Thyroid gland (tissue), 4 donors: ENCODE measurements at regions not wholly inside any gene's neighbourhood (a gene's known extent, or its start where the extent isn't known, plus 50 kb on each side); places are given as distances from the start of the nearest gene placed in this dataset.

Experiments
- DNase-seq, 2 donors: peaks; one replicate each; pipeline ENCODE4 v3.0.0-alpha.2; 2019
- H3K27ac ChIP-seq, 3 donors: fragments of 200-600 bp; sonication (generic); 1 replicate in 2 of 3; 2 replicates in 1 of 3; pipeline ENCODE4 v1.5.1; 2016 to 2019; ENCODE audit warnings: mild to moderate bottlenecking in 1 of 3, moderate library complexity in 1 of 3
- H3K27me3 ChIP-seq: fragments of 200-600 bp; sonication (generic); one replicate; pipeline ENCODE4 v1.5.1; 2019
- H3K36me3 ChIP-seq, 2 donors: fragments of 200-600 bp; sonication (generic); one replicate each; pipeline ENCODE4 v1.5.1; 2016 to 2019
- H3K4me1 ChIP-seq, 2 donors: fragments of 200-600 bp; sonication (generic); one replicate each; pipeline ENCODE4 v1.5.1; 2017 to 2019
- H3K4me3 ChIP-seq, 3 donors: fragments of 200-600 bp; sonication (generic); replicated peaks in 1 of 3; 1 replicate in 2 of 3; 2 replicates in 1 of 3; pipeline ENCODE4 v1.5.1; 2016; ENCODE audit warnings: mild to moderate bottlenecking in 1 of 3
- H3K9me3 ChIP-seq: fragments of 200-600 bp; sonication (generic); one replicate; pipeline ENCODE4 v1.5.1; 2017
- POLR2A ChIP-seq, 2 donors: fragments of 450-650 bp; IDR thresholded peaks; one replicate each; pipeline ENCODE4 v1.6.1; 2017; ENCODE audit warnings: antibody characterized with exemption in 2 of 2, mild to moderate bottlenecking in 2 of 2, moderate library complexity in 1 of 2
- WGBS, 2 donors: methylation state at CpG; one replicate each; pipeline ENCODE4 v1.1.5; 2017; 5-methylcytosine and 5-hydroxymethylcytosine counted together
- intact Hi-C: fragments of 100-400 bp; cut with DNase I; formaldehyde crosslinking; loops from one replicate; pipeline ENCODE4 v1.15.1; 2023
- TF ChIP-seq, protein P1 (sequence below), 6 experiments: fragments of 200-600 bp in 3 of 6; fragments of 450-650 bp in 3 of 6; sonication (generic) in 3 of 6; IDR thresholded peaks; one replicate each; pipeline ENCODE4 v1.5.1; 2016 to 2019; ENCODE audit warnings: antibody characterized with exemption in 6 of 6, mild to moderate bottlenecking in 2 of 6, inconsistent platforms in 1 of 6, moderate library complexity in 1 of 6

DNA sequence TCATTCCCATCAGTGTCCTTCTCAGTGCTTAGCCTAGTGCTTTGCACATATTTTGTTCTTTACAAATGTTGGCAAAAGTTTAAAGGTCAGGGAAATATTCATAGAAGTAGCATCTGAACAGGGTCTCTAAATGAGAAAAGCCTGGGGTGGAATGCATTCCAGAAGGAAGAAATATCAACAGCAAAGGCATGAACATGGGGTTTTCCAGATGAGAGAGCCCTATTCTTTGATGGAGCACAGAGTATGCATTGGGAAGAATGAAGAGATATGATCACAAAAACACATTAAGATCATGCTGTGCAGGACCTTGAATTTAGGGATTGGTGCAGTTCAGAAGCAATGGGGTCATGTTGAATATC is 140.2 kb downstream of the SNX19 start:
- no peaks in the 10 kb centered on the region for H3K27me3 ChIP-seq
- intact Hi-C loops, result no loop called here
- H3K27ac ChIP-seq, result no peak overlapping the region
- H3K4me3 ChIP-seq, result no peak overlapping the region
- no peak for TF ChIP-seq POLR2A (IDR thresholded peaks at IDR 0.05)
- TF ChIP-seq, protein P1, sequence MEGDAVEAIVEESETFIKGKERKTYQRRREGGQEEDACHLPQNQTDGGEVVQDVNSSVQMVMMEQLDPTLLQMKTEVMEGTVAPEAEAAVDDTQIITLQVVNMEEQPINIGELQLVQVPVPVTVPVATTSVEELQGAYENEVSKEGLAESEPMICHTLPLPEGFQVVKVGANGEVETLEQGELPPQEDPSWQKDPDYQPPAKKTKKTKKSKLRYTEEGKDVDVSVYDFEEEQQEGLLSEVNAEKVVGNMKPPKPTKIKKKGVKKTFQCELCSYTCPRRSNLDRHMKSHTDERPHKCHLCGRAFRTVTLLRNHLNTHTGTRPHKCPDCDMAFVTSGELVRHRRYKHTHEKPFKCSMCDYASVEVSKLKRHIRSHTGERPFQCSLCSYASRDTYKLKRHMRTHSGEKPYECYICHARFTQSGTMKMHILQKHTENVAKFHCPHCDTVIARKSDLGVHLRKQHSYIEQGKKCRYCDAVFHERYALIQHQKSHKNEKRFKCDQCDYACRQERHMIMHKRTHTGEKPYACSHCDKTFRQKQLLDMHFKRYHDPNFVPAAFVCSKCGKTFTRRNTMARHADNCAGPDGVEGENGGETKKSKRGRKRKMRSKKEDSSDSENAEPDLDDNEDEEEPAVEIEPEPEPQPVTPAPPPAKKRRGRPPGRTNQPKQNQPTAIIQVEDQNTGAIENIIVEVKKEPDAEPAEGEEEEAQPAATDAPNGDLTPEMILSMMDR (IDR thresholded peaks at IDR 0.05), result no peak
- DNase-seq, result no peak
- no peaks in the 10 kb centered on the region for H3K9me3 ChIP-seq
- H3K36me3 ChIP-seq, result no peaks in the 10 kb centered on the region
- peaks cover 4 to 7% of the 10 kb centered on the region in 2 donors for H3K4me1 ChIP-seq

DNA sequence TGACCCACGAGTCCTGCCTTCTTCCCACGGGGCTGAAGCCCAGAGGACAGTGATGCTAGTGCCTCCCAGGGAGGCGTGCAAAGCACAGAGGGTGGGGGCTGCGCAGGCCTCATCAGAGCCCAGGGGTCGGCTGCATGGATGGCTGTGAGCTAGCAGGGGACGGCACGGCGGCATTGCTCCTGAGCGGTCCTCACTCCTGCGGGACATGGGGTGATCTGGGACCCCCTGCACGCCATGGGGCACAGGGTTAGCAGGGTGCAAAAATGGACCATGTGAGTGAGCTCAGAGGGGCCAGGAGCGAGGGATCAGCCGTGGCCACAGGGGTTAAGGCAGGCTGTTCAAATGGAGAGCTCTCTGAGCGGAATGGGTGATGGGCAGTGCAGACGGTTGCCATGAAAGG is 138.3 kb downstream of the SNX19 start:
- Histone ChIP-seq H3K4me1 (peaks cover 4 to 18% of the 10 kb centered on the region in 2 donors), H3K27me3 (no peaks in the 10 kb centered on the region), H3K36me3 (no peaks in the 10 kb centered on the region), H3K4me3 (no peak overlapping the region), H3K27ac (no peak overlapping the region), H3K9me3 (no peaks in the 10 kb centered on the region)
- TF ChIP-seq, protein P1 (IDR thresholded peaks at IDR 0.05), result no peak
- TF ChIP-seq POLR2A (IDR thresholded peaks at IDR 0.05), result no peak
- DNase-seq, result no peak
- WGBS, 2 donors, result 92 to 96% methylated on average over 15 of the region's 15 CpGs
- intact Hi-C loops, result no loop called here

DNA sequence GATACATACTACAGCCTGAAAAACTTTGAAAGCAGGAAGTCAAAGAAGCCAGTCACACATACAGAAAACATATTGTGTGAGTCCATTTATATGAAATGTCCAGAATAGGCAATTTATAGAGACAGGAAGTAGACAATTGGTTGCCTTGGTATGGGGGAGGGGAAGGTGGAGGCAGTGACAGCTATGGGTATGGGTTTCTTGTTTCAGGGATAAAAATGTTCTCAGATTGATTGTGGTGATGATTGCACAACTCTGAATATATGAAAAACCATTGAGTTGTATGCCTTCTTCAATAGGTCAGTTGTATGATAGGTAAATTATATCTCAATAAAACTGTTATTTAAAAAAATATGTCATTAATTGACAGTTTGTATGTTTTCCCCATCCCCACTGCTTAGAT is 137.6 kb downstream of the SNX19 start:
- Histone ChIP-seq H3K27me3 (no peaks in the 10 kb centered on the region), H3K36me3 (no peaks in the 10 kb centered on the region), H3K4me3 (no peak overlapping the region), H3K9me3 (no peaks in the 10 kb centered on the region), H3K4me1 (peaks cover 4 to 23% of the 10 kb centered on the region in 2 donors), H3K27ac (no peak overlapping the region)
- TF ChIP-seq, protein P1 (IDR thresholded peaks at IDR 0.05), result no peak
- TF ChIP-seq POLR2A (IDR thresholded peaks at IDR 0.05), result no peak
- DNase-seq, result no peak
- intact Hi-C loops, result no loop called here

DNA sequence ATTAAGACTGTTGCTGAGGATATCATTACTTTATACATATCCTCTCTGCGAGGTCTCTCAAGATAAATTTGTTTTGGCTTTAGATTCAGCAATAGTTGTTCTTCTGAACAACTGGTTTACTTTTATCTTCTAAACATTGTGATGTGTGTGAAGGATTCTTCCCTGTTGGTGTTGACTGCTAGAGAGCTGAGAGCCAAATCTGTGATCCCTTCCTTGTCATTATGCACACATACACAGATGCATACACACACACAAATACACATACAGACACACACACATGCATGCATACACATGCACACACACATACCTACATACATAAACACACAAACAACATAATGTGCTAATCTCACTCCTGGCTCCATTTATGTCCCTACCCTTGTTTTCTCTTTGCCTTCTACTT is 137.0 kb downstream of the SNX19 start:
- H3K4me1 ChIP-seq, result peaks cover 4 to 23% of the 10 kb centered on the region in 2 donors
- H3K27ac ChIP-seq, result no peak overlapping the region
- no peaks in the 10 kb centered on the region for H3K9me3 ChIP-seq
- no peaks in the 10 kb centered on the region for H3K27me3 ChIP-seq
- no peak for DNase-seq
- no peak overlapping the region for H3K4me3 ChIP-seq
- TF ChIP-seq, protein P1 (IDR thresholded peaks at IDR 0.05), result no peak
- no peak for TF ChIP-seq POLR2A (IDR thresholded peaks at IDR 0.05)
- no peaks in the 10 kb centered on the region for H3K36me3 ChIP-seq
- intact Hi-C loops, result no loop called here
- 94 to 100% methylated on average over 1 of the region's 1 CpG for WGBS, 2 donors

DNA sequence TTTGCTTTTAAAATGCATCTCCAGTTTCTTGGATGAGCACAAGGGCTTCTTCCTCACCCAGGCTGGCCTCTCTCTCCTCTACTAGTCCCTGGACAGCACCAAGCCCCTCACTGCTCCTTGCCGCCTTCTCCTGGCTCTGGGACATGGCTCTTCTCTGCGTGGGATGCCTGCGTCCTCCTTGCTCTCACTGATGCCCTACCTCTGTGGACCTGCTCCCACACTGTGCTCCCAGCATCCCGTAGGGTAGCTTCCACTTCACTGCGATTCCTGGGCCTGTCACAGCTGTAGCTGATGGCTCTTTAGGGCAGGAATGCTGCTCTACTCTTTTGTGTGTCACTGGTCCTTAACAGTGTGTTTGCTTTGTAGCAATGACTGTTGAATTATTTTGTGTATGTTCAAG is 136.3 kb downstream of the SNX19 start:
- Histone ChIP-seq H3K27me3 (no peaks in the 10 kb centered on the region), H3K27ac (no peak overlapping the region), H3K36me3 (no peaks in the 10 kb centered on the region), H3K9me3 (no peaks in the 10 kb centered on the region), H3K4me1 (peaks cover 0 to 18% of the 10 kb centered on the region in 2 donors), H3K4me3 (no peak overlapping the region)
- intact Hi-C loops, result no loop called here
- DNase-seq, result no peak
- TF ChIP-seq, protein P1 (IDR thresholded peaks at IDR 0.05), result no peak
- no peak for TF ChIP-seq POLR2A (IDR thresholded peaks at IDR 0.05)
- 67 to 78% methylated on average over 5 of the region's 5 CpGs for WGBS, 2 donors
